Stomach (tissue), 8 donors: ENCODE measurements at regions not wholly inside any gene's neighbourhood (a gene's known extent, or its start where the extent isn't known, plus 50 kb on each side); places are given as distances from the start of the nearest gene placed in this dataset.

Experiments used
- DNase-seq, 2 donors: peaks; one replicate each; pipeline versions ENCODE4 v3.0.0 to v3.0.0-alpha.2; 2013 to 2019
- H3K27ac ChIP-seq, 5 donors: fragments of 200-600 bp in 4 of 5; sonication (generic) in 4 of 5; one replicate each; pipeline ENCODE4 v1.5.1; 2013 to 2019; ENCODE audit warnings: mild to moderate bottlenecking in 1 of 5, moderate library complexity in 1 of 5
- H3K27me3 ChIP-seq, 3 donors: fragments of 200-600 bp; sonication (generic); one replicate each; pipeline ENCODE4 v1.5.1; 2017 to 2019; ENCODE audit warnings: mixed run types in 1 of 3
- H3K36me3 ChIP-seq, 4 donors: fragments of 200-600 bp; sonication (generic); 1 replicate in 3 of 4; 2 replicates in 1 of 4; pipeline ENCODE4 v1.5.1; 2016 to 2019
- H3K4me1 ChIP-seq, 4 donors: fragments of 200-600 bp; sonication (generic); one replicate each; pipeline ENCODE4 v1.5.1; 2016 to 2019
- H3K4me3 ChIP-seq, 4 donors: fragments of 200-600 bp; sonication (generic) in 3 of 4; one replicate each; pipeline ENCODE4 v1.5.1; 2016 to 2019; ENCODE audit warnings: mild to moderate bottlenecking in 1 of 4
- H3K9me3 ChIP-seq, 4 donors: fragments of 200-600 bp; sonication (generic); one replicate each; pipeline ENCODE4 v1.5.1; 2016 to 2019
- CTCF ChIP-seq, 7 experiments: fragments of 450-650 bp in 4 of 7; fragments of 200-600 bp in 3 of 7; sonication (generic) in 3 of 7; IDR thresholded peaks; one replicate each; pipeline ENCODE4 v1.5.1; 2016 to 2019; ENCODE audit warnings: antibody characterized with exemption in 7 of 7, control low read depth in 2 of 7, mild to moderate bottlenecking in 1 of 7
- EP300 ChIP-seq: sonication (generic); formaldehyde crosslinking; IDR thresholded peaks from one replicate; pipeline ENCODE4 v1.6.1; 2017; ENCODE audit warnings: antibody characterized with exemption
- POLR2A ChIP-seq, 4 donors: fragments of 450-650 bp; IDR thresholded peaks; one replicate each; pipeline ENCODE4 v1.6.1; 2016; ENCODE audit warnings: antibody characterized with exemption in 4 of 4, control low read depth in 2 of 4, mild to moderate bottlenecking in 1 of 4, moderate library complexity in 1 of 4
- POLR2AphosphoS5 ChIP-seq, 3 donors: sonication (generic); formaldehyde crosslinking; IDR thresholded peaks; one replicate each; pipeline ENCODE4 v1.6.1; 2016; ENCODE audit warnings: antibody characterized with exemption in 3 of 3
- whole genome bisulfite sequencing, 5 donors: extraction: QIAGEN DNeasy Blood & Tissue Kit in 3 of 5; methylation state at CpG; one replicate each; pipeline versions ENCODE4 v1.1.5 to v1.1.7; 2013 to 2018; 5-methylcytosine and 5-hydroxymethylcytosine counted together
- intact Hi-C: fragments of 100-400 bp; cut with DNase I; formaldehyde crosslinking; loops from one replicate; pipeline ENCODE4 v1.15.1; 2023; ENCODE audit warnings: low total_unique reads
- donor health status: healthy with polysubstance abuse.
- donor health status: Bipolar disorder and iron deficiency.
- donor health status: healthy.

GRCh38 chr4:159562366-159562765, 459.5 kb downstream of the RAPGEF2 start:
- H3K36me3 ChIP-seq: no peaks in the 10 kb centered on the region
- H3K4me3 ChIP-seq: no peak overlapping the region
- no peak overlapping the region for H3K27ac ChIP-seq
- WGBS, 5 donors: 59 to 83% (median 79%) methylated on average over 1 of the region's 1 CpG
- TF ChIP-seq POLR2A (IDR thresholded peaks at IDR 0.05) (no peak), POLR2AphosphoS5 (IDR thresholded peaks at IDR 0.05) (no peak), CTCF (IDR thresholded peaks at IDR 0.05) (no peak), EP300 (no peak)
- peak in 1 of 2 donors; percentile 20 for DNase-seq
- H3K27me3 ChIP-seq: no peaks in the 10 kb centered on the region
- peaks cover 0 to 4% (median 0%) of the 10 kb centered on the region in 4 donors for H3K9me3 ChIP-seq
- no peaks in the 10 kb centered on the region for H3K4me1 ChIP-seq
- intact Hi-C loops: no loop called here

GRCh38 chr4:159563257-159563656, 460.4 kb downstream of the RAPGEF2 start:
- H3K27ac ChIP-seq: no peak overlapping the region
- TF ChIP-seq POLR2AphosphoS5 (IDR thresholded peaks at IDR 0.05) (no peak), CTCF (IDR thresholded peaks at IDR 0.05) (no peak), POLR2A (IDR thresholded peaks at IDR 0.05) (no peak), EP300 (no peak)
- H3K9me3 ChIP-seq: peaks cover 0 to 4% (median 1%) of the 10 kb centered on the region in 4 donors
- WGBS, 5 donors: 23 to 48% (median 35%) methylated on average over 1 of the region's 1 CpG
- no peaks in the 10 kb centered on the region for H3K27me3 ChIP-seq
- H3K36me3 ChIP-seq: no peaks in the 10 kb centered on the region
- H3K4me1 ChIP-seq: no peaks in the 10 kb centered on the region
- intact Hi-C loops: no loop called here
- DNase-seq: no peak
- H3K4me3 ChIP-seq: no peak overlapping the region

- Histone ChIP-seq H3K4me1 (no peaks in the 10 kb centered on the region), H3K27me3 (no peaks in the 10 kb centered on the region), H3K27ac (no peak overlapping the region), H3K4me3 (no peak overlapping the region), H3K9me3 (peaks cover 0 to 9% (median 4%) of the 10 kb centered on the region in 4 donors), H3K36me3 (no peaks in the 10 kb centered on the region)
- WGBS, 5 donors: 35 to 67% (median 47%) methylated on average over 5 of the region's 5 CpGs
- TF ChIP-seq POLR2AphosphoS5 (IDR thresholded peaks at IDR 0.05) (no peak), POLR2A (IDR thresholded peaks at IDR 0.05) (no peak), EP300 (no peak), CTCF (IDR thresholded peaks at IDR 0.05) (no peak)
- intact Hi-C loops: no loop called here
- DNase-seq: peak in 1 of 2 donors; percentile 44
Observed at GRCh38 chr4:159564615-159565014, 461.7 kb downstream of the RAPGEF2 start.

GRCh38 chr4:159566786-159567185, 463.9 kb downstream of the RAPGEF2 start:
- Histone ChIP-seq H3K4me3 (no peak overlapping the region), H3K27me3 (no peaks in the 10 kb centered on the region), H3K27ac (no peak overlapping the region), H3K4me1 (no peaks in the 10 kb centered on the region), H3K9me3 (peaks cover 0 to 27% (median 12%) of the 10 kb centered on the region in 4 donors), H3K36me3 (no peaks in the 10 kb centered on the region)
- intact Hi-C loops: no loop called here
- TF ChIP-seq EP300 (no peak), POLR2AphosphoS5 (IDR thresholded peaks at IDR 0.05) (no peak), POLR2A (IDR thresholded peaks at IDR 0.05) (no peak), CTCF (IDR thresholded peaks at IDR 0.05) (no peak)
- 39 to 76% (median 44%) methylated on average over 1 of the region's 1 CpG for WGBS, 5 donors
- DNase-seq: no peak
